Hepatocyte (in vitro differentiated cells): ENCODE measurements at regions not wholly inside any gene's neighbourhood (a gene's known extent, or its start where the extent isn't known, plus 50 kb on each side); places are given as distances from the start of the nearest gene placed in this dataset.

ENCODE experiments used
- CTCF ChIP-seq: fragments of 200-600 bp; sonication (generic); IDR thresholded peaks from 2 replicates; pipeline ENCODE4 v1.5.1; 2016; ENCODE audit warnings: antibody characterized with exemption, mild to moderate bottlenecking; ENCODE audit not compliant: poor library complexity
- EZH2 ChIP-seq: fragments of 200-600 bp; sonication (generic); IDR thresholded peaks from 2 replicates; pipeline ENCODE4 v1.6.1; 2016; ENCODE audit warnings: antibody characterized with exemption, mild to moderate bottlenecking, borderline replicate concordance
- EZH2phosphoT487 ChIP-seq: fragments of 200-600 bp; sonication (generic); IDR thresholded peaks from one replicate; pipeline ENCODE4 v1.6.1; 2018; ENCODE audit warnings: antibody characterized with exemption, mild to moderate bottlenecking, low read depth, moderate library complexity; ENCODE audit not compliant: unreplicated experiment, severe bottlenecking

DNA sequence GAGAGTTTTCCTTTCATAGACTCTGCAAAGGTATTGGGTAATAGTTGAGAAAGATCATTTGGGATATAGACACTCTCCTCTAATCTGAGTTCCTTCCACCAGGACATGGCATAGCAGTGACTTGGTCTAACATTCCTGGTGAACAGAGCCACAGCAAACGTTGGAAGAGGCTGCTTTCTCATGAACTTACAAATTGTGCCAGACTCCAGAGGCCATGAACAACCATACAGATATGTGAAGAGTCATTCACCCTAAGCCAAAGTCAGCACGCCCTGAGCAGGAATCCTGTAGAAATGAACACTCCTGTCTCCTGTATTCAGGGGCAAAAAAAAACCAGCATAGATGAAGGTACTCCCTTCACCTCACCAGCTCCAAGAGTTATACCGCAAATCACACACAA, 152.8 kb downstream of the TMEM18 start:
- TF ChIP-seq CTCF (no peak), EZH2phosphoT487 (no peak), EZH2 (no peak)
